RWPE1 (cell line): ENCODE measurements at regions not wholly inside any gene's neighbourhood (a gene's known extent, or its start where the extent isn't known, plus 50 kb on each side); places are given as distances from the start of the nearest gene placed in this dataset.

Source experiments
- CTCF ChIA-PET: fragments of 350-600 bp; sonication (Branson Sonifier 250); formaldehyde crosslinking; extraction: SDS; loops from one replicate; lab custom pipeline; 2021; lab: Yijun Ruan, JAX
- POLR2A ChIA-PET: fragments of 400-600 bp; formaldehyde crosslinking; extraction: SDS; loops from one replicate; lab custom pipeline; 2020; ENCODE audit warnings: antibody characterized with exemption; ENCODE audit not compliant: low non-redundant PET; lab: Yijun Ruan, JAX
- DNase-seq: peaks from one replicate; pipeline ENCODE4 v3.0.0; 2012; ENCODE audit warnings: low spot score
- H3K27ac ChIP-seq: fragments of 450-650 bp; 2 replicates; pipeline ENCODE4 v1.5.1; 2017
- CTCF ChIP-seq: fragments of 450-650 bp; conservative IDR thresholded peaks from 2 replicates; pipeline ENCODE4 v1.5.1; 2017; ENCODE audit warnings: low read depth, mild to moderate bottlenecking

- TF ChIP-seq CTCF: no peak
- ChIA-PET CTCF (no interaction called here), POLR2A (no interaction called here)
- no peak for DNase-seq
- H3K27ac ChIP-seq: no peak overlapping the region
Measured at GRCh38 chr4:166622425-166622977, 611.8 kb downstream of the SPOCK3 start.

- DNase-seq: no peak
- no peak overlapping the region for H3K27ac ChIP-seq
- POLR2A ChIA-PET: no interaction called here
- CTCF ChIA-PET: no interaction called here
- no peak for TF ChIP-seq CTCF
Measured at GRCh38 chr4:166625018-166625637, 609.2 kb downstream of the SPOCK3 start.

- H3K27ac ChIP-seq: no peak overlapping the region
- DNase-seq: no peak
- TF ChIP-seq CTCF: no peak
- POLR2A ChIA-PET: no interaction called here
- CTCF ChIA-PET: no interaction called here
Measured at GRCh38 chr4:166628454-166628853, 605.8 kb downstream of the SPOCK3 start.

- H3K27ac ChIP-seq: no peak overlapping the region
- CTCF ChIA-PET: no interaction called here
- POLR2A ChIA-PET: no interaction called here
- TF ChIP-seq CTCF: no peak
- no peak for DNase-seq
Measured at GRCh38 chr4:166635367-166635766, 598.9 kb downstream of the SPOCK3 start.

GRCh38 chr4:166637816-166638215 is 596.5 kb downstream of the SPOCK3 start:
- POLR2A ChIA-PET: no interaction called here
- no peak overlapping the region for H3K27ac ChIP-seq
- DNase-seq: no peak
- CTCF ChIA-PET: interaction anchor here (0.7 kb wide), 1 partner anchor 38 kb away, joined by 3 read pairs; no protein-coding TSS in a partner anchor
- no peak for TF ChIP-seq CTCF

- H3K27ac ChIP-seq: no peak overlapping the region
- ChIA-PET CTCF (no interaction called here), POLR2A (no interaction called here)
- TF ChIP-seq CTCF: no peak
- no peak for DNase-seq
Measured at GRCh38 chr4:166655231-166655630, 579.1 kb downstream of the SPOCK3 start.
